ENCODE measurements at regions not wholly inside any gene's neighbourhood (a gene's known extent, or its start where the extent isn't known, plus 50 kb on each side); places are given as distances from the start of the nearest gene placed in this dataset.
"Not testable (repeated sequence)": the region's sequence is repeated elsewhere in the genome, so short reads cannot be mapped to it uniquely, and the experiment has no call there.

DNA sequence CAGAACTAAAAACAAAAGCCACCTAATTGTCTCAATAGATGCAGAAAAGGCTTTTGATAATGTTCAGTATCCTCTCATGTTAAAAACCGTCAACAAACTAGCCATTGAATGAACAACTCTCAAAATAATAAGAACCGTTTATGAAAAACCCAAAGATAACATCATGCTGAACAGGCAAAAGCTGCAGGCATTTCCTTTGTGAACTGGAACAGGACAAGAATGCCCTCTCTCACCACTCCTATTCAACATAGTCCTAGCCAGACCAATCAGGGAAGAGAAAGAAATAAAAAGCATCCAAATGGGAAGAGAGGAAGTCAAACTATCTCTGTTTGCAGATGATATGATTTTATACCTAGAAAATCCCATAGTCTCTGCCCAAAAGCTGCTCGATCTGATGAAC is 179.6 kb upstream of the EDNRB start:
- DNase-seq (ENCODE audit: extremely low read depth, low read depth) = no peak

DNA sequence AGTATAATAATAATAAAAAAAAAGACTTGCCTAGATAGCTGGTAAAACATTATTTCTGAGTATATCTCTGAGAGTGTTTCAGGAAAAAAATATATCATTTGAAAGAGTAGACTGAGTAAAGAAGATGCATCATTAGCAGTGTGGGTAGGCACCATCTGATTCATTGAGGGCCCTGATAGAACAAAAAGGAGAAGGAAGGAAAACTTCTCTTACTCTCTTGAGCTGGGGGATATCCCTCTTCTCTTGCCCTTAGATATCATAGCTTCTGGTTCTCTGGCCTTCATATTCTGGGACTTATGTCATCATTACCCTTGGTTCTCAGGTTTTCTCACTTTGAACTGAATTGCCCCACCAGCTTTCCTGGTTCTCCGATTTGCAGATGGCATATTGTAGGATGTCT is 177.6 kb upstream of the EDNRB start:
- DNase-seq (ENCODE audit: extremely low read depth, low read depth) = no peak

DNA sequence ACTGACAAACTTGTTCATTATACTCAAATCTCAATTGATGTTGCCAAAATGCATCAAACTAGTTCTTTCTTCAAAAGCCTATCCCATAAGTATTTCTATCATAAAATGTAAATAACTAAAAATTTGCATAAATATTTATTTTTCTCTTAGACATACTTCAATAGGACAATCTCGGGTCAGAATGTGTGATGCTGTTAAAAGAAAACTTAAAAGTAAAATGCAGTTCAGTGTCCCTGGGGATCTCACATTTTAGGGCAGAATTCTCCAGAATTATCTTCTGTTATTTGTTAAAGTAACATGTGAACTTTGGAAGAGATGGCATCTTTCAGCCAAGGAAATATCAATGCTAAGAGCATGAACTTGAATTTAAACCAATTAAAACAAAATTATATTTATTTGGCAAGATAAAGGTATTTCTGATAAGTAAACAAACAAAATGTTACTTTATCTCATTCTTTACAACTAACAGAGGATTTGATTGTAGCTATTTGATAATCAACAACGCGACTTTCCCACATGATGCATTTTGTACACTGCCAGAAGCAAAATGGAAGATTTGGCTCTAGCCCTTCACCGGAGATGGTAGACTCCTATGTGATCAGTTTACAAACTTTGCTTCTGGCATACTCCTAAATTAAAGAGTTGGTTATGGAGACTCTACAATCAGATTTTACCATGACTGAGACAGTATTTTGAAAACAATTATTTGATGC is 169.5 kb upstream of the EDNRB start:
- no peak for DNase-seq (ENCODE audit: extremely low read depth, low read depth)

DNA sequence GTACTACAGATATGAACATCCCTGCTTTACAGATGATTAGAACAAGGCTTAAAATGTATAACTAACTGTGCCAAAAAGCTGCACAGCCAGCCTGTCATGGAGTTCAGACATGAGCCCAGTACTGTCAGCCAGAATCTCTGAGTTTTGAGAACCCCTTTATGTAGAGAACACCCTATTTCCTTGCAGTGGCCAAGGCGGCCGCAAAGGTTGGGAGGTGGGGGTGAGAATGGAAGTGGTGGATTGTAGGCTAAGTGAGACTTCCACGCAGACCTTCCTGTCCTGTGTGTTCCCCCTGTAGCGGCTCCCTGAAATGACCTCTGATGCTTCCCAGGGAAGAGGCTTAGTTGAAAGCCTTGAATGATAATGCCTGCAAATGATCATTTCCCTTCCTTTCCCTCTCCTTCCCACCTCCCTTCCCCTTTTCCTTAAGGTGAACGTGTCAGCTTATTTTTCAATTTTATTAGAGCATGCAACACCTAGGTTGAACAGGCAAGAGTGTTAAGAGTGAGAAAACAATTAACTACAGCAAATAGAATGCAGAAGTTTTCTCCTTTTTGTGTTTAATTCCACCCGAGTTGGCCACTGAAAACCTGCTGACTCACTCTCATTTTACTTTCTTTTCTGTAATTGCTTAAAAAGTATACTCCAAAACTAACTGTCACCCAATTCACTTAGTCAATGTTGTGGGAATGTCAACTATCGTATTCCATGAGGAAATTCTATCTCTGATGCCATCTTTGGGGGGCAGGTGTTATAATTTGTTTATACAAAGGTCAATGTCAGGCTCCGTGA is 167.0 kb upstream of the EDNRB start:
- DNase-seq (ENCODE audit: extremely low read depth, low read depth) = no peak

DNA sequence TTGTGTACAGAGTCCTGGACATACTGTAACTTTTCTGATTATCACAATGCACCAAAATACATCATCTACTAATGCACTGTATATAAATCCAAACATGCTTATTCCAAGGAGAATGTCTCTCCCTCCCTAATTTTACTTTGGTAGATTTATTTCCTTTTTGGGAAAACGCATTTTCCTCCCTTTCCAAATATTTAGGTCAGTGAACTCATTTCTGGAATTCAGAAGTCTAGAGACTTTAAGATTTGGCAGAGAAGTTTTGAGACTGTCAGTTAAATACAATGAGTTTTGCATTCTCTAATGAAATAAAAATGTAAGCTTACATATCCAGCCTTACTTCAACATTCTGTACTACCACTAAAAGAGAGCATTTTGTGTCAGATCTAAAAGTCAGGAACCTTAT is 165.8 kb upstream of the EDNRB start:
- DNase-seq (ENCODE audit: extremely low read depth, low read depth) = no peak

DNA sequence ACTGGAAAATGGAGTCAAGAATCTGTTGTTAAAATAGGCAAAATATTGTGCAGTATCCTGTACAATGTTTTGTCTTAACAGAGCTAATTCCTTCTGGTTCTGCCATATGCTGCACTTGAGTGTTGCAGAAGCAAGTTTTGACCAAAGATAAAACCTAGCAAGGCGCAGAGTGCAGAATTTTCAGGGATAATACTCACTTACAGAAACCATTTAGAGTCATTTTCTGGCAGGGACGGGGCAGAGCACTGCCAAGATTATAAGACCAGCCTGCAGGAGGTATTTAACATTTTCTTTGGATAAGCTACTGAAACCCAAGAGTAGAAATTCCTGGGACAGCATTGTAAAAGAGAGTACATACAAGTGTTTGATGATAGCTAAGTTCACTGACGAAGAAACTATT is 159.5 kb upstream of the EDNRB start:
- no peak for DNase-seq (ENCODE audit: extremely low read depth, low read depth)

GRCh38 chr13:78067290-78067689 is 148.7 kb upstream of the EDNRB start:
- DNase-seq (ENCODE audit: extremely low read depth, low read depth) = no peak

DNA sequence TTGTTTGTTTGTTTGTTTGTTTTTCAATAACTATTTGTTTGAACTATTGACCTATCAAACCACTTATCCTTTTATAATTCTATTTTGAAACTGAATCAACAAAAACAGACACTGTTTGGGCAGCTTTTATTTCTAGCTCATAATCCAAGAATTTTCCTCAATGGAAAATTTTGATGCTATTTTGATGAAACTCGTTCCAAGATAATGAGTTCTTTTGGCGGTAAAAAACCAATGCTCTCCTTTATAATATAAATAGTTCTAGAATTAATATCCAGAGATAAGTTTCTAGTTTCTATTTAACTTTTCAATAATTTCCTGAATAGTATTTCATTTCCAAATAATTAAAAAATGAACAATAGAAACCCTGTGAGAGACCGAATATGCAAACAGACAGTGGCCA is 146.5 kb upstream of the EDNRB start:
- DNase-seq (ENCODE audit: extremely low read depth, low read depth) = no peak

DNA sequence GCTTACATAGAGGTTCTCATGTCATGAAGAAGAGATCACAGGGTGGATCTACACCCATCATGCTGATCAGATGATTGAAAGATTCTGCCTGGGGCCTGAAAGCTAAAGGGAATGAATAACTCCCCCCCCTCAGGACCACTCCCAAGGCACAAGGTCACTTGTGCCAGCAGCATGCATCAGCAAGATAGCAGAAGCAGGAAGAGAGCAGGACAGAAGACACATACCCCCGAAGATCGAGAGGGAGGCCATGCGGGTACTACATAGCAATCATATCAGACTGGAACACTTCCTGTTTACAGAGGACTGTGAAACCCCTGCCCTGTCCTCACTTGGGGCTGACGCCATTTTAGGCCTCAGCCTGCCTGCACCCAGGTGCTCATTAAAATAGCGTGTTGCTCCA is 143.2 kb upstream of the EDNRB start:
- no peak for DNase-seq (ENCODE audit: extremely low read depth, low read depth)

- DNase-seq (ENCODE audit: extremely low read depth, low read depth) = peak; percentile 1
Observed at GRCh38 chr13:78060966-78061365, 142.3 kb upstream of the EDNRB start.

DNA sequence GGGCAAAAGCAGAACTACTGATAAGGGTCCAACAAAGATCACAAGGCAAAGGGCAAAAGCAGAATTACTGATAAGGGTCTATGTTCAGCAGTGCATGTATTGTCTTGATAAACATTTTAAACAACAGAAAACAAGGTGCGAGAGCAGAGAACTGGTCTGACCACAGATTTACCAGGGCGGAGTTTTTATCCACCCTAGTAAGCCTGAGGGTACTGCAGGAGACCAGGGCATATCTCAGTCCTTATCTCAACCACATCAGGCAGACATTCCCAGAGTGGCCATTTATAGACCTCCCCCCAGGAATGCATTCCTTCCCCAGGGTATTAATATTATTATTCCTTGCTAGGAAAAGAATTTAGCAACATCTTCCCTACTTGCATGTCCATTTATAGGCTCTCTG is 138.2 kb upstream of the EDNRB start:
- not testable (repeated sequence) for DNase-seq (ENCODE audit: extremely low read depth, low read depth)

- no peak for DNase-seq (ENCODE audit: extremely low read depth, low read depth)
Observed at GRCh38 chr13:78054157-78054556, 135.5 kb upstream of the EDNRB start.

DNA sequence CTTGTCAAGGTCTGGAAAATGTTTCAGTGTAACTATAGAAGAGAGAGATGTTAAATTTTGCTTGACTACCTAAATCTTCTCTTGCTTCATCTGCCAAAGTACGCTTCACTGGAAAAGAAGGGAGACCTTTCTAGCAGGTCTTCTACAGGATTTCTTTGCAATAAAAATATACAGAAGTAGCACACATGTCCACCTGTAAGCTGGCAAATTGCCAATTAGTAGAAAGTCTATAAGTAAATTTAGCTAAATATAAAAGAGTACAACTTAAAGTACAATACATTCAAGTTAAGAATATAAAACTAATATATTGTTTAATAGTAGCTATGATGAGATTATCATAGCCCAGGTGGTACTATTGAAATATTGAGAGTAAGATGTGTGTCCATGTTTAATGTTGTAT is 128.5 kb upstream of the EDNRB start:
- no peak for DNase-seq (ENCODE audit: extremely low read depth, low read depth)

DNA sequence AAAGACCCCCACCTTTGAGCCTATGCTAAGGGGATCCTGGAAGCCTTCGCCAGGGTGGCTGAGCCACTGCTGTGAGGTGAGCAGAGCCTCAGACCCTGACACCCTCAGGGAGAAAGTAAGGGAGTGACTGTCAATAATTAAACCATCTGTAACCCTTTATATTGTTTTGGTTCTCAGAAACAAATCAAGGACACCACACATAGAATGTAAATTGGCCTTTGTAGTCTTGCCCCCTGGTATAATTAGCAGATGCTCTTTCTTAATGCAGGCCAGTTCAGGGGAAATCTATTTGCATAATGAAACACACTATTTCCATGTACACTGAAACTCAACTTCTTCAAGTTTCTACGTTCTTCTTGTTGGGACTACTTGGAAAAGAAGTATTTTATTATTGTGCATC is 127.7 kb upstream of the EDNRB start:
- DNase-seq (ENCODE audit: extremely low read depth, low read depth) = no peak

GRCh38 chr13:78045916-78046315 is 127.3 kb upstream of the EDNRB start:
- no peak for DNase-seq (ENCODE audit: extremely low read depth, low read depth)

DNA sequence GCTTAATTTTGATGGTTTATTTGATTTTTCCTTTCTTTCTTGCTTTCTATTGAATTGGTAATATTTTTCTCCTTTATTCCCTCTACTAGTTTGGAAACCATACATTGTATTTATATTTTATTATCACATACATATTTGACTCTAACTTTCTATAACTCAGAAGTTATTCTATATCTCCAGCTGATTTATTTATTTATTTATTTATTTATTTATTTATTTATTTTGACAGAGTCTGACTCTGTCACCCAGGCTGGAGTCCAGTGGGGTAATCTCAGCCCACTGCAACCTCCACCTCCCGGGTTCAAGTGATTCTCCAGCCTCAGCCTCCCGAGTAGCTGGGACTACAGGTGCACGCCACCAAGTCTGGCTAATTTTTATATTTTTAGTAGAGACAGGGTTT is 122.7 kb upstream of the EDNRB start:
- DNase-seq (ENCODE audit: extremely low read depth, low read depth) = not testable (repeated sequence)

DNA sequence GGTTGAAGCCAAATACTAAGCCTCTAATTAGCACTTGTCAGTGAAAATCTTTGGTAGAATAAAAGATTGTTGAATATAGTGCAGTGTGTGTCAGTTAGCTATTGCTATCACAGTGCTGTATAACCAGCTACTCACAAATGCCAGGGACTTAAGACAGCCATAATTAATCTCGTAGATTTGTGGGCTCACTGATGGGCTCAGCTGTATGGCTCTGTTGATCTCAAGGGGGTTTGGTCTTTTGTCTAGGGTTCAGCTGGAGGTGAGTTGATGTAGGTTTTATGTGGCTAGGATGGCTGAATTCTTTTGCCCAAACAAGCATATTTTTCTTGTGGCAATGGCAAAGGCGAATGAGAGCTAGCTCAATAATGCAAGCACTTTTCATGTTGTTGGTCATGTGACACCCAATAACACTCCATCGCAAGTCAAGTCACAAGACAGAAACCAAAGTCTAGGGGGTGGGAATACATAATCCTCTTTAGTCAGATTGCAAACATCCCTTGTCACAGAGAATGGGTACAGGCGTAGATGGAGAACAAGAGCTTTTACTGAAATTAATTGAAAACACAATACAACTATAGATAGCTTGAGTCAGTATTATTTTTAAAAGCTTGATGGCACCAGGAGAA is 121.7 kb upstream of the EDNRB start:
- DNase-seq (ENCODE audit: extremely low read depth, low read depth) = no peak

GRCh38 chr13:78036841-78037240 is 118.2 kb upstream of the EDNRB start:
- no peak for DNase-seq (ENCODE audit: extremely low read depth, low read depth)

DNA sequence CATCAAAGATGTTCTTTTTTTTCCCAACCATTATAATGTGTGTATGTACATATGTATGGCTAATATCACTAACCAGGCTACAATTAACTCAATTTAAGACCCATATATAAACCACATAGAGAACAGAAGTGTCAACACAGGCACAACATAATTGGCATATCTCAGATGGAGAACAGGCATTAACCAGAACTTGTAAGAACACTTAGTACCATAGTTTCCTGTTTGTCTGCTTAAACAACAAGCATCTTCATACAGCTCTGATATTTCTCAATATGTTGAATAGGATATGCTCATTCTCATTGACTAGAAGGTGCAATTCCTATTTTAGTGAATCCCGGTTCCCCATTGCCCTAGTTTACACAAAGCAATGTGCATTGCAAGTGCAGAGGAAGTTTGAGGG is 116.9 kb upstream of the EDNRB start:
- no peak for DNase-seq (ENCODE audit: extremely low read depth, low read depth)

GRCh38 chr13:78033509-78033908 is 114.9 kb upstream of the EDNRB start:
- DNase-seq (ENCODE audit: extremely low read depth, low read depth) = no peak

DNA sequence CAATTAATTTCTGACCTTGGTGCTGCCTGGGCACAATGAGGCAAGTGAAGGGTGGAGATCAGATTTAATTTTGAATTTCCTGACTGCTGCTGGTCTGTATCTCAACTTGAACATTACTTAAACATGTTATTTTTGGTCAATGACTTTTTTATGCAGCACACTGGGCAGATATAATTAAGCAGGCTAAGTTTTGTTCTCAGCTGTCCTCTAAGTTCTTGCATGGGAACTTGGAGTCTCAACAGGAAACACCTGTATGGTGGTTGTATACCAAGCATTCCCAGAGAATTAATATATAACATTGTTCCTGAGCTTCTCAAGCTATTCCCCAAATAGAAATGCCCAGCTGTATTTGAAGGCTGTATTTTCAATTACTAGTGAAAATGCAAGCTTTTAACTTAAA is 113.5 kb upstream of the EDNRB start:
- DNase-seq (ENCODE audit: extremely low read depth, low read depth) = no peak

DNA sequence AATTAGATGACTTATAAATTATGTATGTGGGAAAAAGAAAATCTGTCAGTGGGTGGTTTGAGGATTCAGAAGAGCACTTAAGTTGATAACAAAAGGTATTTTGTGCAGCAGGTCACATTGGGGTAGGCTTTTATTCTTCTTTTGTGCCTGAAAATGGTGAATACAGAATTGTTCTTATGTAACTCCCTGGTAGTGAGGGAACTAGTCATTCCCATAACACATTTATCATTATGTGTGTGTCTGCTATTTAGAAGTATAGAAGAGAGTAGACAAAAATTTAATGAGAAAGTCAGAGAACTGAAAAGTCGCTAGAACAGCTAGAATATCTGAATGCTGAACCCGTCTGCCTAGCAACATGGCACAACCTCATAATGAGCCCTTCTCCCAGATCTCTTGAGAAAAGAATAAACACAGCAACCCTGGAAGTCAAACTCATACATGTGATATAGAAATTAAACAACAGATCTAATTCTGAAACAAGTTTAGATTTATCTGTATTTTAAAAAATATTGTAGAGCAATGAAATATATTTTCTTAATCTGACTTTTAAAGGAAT is 111.8 kb upstream of the EDNRB start:
- DNase-seq (ENCODE audit: extremely low read depth, low read depth) = no peak

Data from NCI-H460 (cell line).